Amniotic stem cell (primary cell): ENCODE measurements at regions not wholly inside any gene's neighbourhood (a gene's known extent, or its start where the extent isn't known, plus 50 kb on each side); places are given as distances from the start of the nearest gene placed in this dataset.
"Not testable (repeated sequence)": the region's sequence is repeated elsewhere in the genome, so short reads cannot be mapped to it uniquely, and the experiment has no call there.

Experiments used
- DNase-seq: peaks from one replicate; lab custom pipeline; 2025; lab: John Stamatoyannopoulos, UW

- no peak for DNase-seq
These were observed 501.3 kb upstream of the AADAT start for GRCh38 chr4:170591076-170591475.

- no peak for DNase-seq
These were observed 499.9 kb upstream of the AADAT start for GRCh38 chr4:170589597-170590191.

GRCh38 chr4:170581969-170582368, 492.2 kb upstream of the AADAT start:
- no peak for DNase-seq

- DNase-seq, result no peak
These were observed 491.6 kb upstream of the AADAT start for GRCh38 chr4:170581322-170581721.

- no peak for DNase-seq
These were observed 490.9 kb upstream of the AADAT start for GRCh38 chr4:170580651-170581050.

- DNase-seq, result no peak
These were observed 449.2 kb upstream of the AADAT start for GRCh38 chr4:170538821-170539473.

GRCh38 chr4:170529748-170530722, 440.3 kb upstream of the AADAT start:
- DNase-seq, result no peak

GRCh38 chr4:170526471-170526870, 436.7 kb upstream of the AADAT start:
- DNase-seq, result no peak

- no peak for DNase-seq
These were observed 432.7 kb upstream of the AADAT start for GRCh38 chr4:170522427-170522970.

- DNase-seq, result no peak
These were observed 407.9 kb upstream of the AADAT start for GRCh38 chr4:170497689-170498088.

- DNase-seq, result no peak
These were observed 407.4 kb upstream of the AADAT start for GRCh38 chr4:170497112-170497511.

GRCh38 chr4:170491981-170492380, 402.2 kb upstream of the AADAT start:
- no peak for DNase-seq

- DNase-seq, result no peak
These were observed 386.6 kb upstream of the AADAT start for GRCh38 chr4:170476351-170476750.

GRCh38 chr4:170465429-170465828, 375.7 kb upstream of the AADAT start:
- no peak for DNase-seq

- DNase-seq, result no peak
These were observed 374.9 kb upstream of the AADAT start for GRCh38 chr4:170464614-170465197.

- no peak for DNase-seq
These were observed 357.0 kb upstream of the AADAT start for GRCh38 chr4:170446782-170447181.

GRCh38 chr4:170441146-170441545, 351.4 kb upstream of the AADAT start:
- not testable (repeated sequence) for DNase-seq

GRCh38 chr4:170428929-170429328, 339.2 kb upstream of the AADAT start:
- DNase-seq, result no peak

- DNase-seq, result no peak
These were observed 335.9 kb upstream of the AADAT start for GRCh38 chr4:170425521-170426143.

- DNase-seq, result no peak
These were observed 335.3 kb upstream of the AADAT start for GRCh38 chr4:170425040-170425439.

- peak; percentile 84 for DNase-seq
These were observed 333.4 kb upstream of the AADAT start for GRCh38 chr4:170423137-170423536.

- DNase-seq, result no peak
These were observed 330.5 kb upstream of the AADAT start for GRCh38 chr4:170420255-170420693.
